ENCODE measurements at regions not wholly inside any gene's neighbourhood (a gene's known extent, or its start where the extent isn't known, plus 50 kb on each side); places are given as distances from the start of the nearest gene placed in this dataset.

DNA sequence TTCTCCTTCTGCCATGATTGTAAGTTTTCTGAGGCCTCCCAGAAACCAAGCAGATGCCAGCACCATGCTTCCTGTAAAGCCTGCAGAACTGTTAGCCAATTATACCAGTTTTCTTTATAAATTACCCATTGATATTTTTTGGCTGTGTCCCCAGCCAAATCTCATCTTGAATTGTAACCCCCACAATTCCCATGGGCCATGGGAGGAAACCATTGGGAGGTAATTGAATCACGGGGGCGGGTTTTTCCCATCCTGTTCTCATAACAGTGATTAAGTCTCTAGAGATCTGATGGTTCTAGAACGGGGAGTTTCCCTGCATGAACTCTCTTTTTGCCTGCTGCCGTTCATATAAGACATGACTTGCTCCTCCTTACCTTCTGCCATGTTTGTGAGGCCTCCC lies 788.5 kb downstream of the C6orf118 start:
- no peak for DNase-seq (ENCODE audit: low read depth in 4 of 4, low spot score in 3 of 4)

DNA sequence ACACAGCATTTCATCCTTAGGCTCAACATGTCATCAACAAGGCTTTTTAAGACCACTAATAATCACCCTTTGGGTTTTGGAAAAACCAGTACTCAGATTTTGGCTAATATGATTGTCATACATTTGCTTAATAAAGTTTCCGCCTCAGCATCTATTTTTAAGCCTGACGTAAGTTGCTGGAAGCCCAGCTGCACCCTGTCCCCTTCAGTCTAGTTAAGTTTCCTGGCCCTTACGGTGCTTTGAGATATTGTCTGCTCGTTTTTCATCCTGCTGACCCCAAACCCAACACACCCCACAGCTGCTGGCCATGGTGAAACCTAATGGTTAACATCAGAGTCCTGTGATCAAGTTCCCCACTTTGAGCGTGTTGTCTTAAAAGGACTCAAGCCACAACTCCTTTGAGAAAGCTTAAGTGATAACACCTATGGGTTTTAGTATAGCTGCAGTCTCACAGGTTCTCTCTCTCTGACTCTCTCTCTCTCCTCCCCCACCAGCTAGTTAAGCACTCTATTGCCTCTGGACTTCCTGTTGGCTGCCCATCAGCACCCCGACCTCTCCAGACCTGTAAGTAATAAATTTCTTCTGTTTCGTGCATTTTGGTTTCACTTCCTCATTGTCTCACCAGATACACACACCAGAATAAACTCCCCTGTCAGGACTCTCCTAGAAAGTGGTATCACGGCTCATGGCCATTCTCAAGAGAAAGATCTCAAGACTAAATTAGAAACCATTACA lies 802.0 kb downstream of the C6orf118 start:
- DNase-seq (ENCODE audit: low read depth in 4 of 4, low spot score in 3 of 4): peak; percentile 16 to 41 (median 22)

DNA sequence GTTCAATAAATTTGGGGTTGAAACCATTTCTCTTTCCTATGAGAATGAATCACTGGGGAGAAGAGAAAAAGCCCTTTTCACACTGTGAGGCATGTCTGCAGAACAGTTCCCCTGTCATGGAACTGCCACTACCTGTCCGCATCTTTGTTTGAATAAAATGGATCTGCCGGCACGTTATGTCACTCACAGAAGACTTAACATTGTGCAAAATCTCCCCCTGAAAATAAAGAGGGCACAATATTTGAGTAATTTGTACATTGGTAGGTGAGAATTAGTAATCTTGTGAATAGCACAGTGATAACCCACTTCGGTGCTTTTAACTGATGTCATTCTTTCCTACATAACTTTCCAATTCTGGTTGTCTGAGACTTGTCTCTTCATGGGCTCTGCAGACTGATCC lies 804.0 kb downstream of the C6orf118 start:
- no peak for DNase-seq (ENCODE audit: low read depth in 4 of 4, low spot score in 3 of 4)

DNA sequence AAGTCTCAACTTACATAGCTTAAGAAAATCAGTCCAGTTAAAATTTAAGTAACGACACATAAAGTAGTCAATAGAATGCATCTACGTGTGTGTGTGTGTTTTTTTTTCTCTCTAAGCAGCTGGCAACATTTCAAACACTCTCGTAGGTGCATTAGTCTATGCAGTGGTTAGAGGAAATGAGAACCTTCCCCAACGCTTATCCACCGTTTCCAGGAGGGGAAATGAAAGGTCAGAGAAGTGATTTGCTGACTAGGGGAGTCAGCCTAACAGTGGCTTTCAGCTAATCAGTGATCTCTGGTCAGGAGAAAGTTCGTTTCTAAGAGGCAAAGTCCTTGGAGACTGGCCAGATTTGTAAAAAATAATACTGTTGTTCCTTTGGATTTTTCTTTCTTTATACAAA lies 806.6 kb downstream of the C6orf118 start:
- DNase-seq (ENCODE audit: low read depth in 4 of 4, low spot score in 3 of 4): peak; percentile 0 to 28 (median 20)

DNA sequence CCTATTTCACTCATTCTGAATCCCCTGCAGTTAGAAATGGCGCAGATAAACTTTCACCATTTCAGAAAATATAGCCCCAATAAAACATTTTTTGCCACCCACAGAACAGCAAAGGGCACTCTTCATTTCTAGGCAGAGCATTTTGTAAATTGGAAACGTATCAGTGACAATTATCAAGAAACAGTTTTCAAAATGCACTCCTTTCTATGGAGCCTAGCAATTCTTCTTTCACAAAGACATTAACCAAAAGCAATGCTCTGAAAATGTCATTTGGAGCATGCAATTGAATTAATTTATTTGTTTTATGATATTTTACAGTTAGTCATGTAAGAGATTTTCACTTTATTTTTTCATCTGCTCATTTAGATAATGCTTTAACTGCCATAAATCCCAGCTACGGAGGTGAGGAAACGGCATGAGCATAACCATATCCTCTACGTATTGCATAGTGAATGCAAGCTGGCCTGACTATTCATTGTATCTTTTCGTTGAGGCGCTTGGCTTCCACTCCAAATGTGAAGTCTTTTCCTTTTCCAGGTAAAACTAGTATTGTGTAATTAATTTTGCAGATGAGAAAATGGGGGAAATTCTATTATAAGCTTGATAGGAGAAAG lies 813.4 kb downstream of the C6orf118 start:
- DNase-seq (ENCODE audit: low read depth in 4 of 4, low spot score in 3 of 4): no peak

DNA sequence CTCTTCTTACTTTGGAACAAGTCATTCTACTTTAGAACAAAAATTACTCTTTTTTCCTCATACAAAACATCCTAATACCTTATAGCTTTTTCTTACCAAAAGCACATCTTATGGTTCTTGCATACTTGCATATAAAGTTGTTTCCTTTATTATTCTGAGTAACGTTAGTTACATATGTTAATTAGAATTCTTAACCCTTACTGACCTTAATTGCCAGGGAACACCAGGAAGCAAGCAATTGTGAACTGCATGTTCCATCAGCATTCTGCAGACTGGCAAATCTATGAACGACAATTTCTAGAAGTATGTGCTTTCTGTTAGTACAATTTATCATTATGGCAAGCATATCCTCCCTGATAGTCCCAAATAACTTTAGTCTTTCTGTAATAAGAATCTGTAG lies 831.0 kb downstream of the C6orf118 start:
- DNase-seq (ENCODE audit: low read depth in 4 of 4, low spot score in 3 of 4): no peak

DNA sequence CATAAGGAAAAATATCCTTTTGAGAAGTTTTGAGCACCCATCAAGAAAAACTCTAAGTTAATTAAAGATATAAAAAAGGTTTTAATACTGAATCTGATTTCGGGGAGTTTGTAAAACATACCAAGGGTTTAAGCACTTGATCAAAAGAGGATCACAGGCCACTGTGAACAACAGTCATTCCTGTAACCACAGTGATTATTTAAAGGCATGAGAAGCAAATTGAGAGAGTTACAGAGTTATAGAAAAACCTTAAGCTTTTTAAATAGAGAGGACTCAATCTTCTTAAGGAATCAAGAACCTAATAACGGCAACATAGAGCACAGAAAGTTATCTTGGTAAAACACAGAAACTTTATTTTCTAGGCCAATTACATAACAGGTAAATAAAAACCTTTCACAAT lies 831.6 kb downstream of the C6orf118 start:
- no peak for DNase-seq (ENCODE audit: low read depth in 4 of 4, low spot score in 3 of 4)

DNA sequence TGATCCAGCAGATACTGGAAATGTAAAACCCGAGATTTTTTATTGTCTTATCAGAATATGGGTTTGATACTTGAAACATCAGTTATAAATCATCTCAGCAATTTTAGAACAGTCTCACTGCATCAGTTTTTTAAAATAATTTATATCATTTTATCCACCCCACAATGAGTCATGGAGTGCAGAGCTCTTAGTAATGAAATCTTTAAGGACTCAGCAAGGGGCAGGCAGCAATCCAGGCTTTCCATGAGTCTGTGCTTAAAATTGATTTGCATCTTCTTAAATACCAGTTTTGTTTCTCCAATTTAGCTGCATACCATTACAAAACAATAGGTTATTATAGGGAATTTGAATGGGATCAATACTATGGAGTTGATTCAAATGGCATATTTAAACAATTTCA lies 832.3 kb downstream of the C6orf118 start:
- DNase-seq (ENCODE audit: low read depth in 4 of 4, low spot score in 3 of 4): no peak

DNA sequence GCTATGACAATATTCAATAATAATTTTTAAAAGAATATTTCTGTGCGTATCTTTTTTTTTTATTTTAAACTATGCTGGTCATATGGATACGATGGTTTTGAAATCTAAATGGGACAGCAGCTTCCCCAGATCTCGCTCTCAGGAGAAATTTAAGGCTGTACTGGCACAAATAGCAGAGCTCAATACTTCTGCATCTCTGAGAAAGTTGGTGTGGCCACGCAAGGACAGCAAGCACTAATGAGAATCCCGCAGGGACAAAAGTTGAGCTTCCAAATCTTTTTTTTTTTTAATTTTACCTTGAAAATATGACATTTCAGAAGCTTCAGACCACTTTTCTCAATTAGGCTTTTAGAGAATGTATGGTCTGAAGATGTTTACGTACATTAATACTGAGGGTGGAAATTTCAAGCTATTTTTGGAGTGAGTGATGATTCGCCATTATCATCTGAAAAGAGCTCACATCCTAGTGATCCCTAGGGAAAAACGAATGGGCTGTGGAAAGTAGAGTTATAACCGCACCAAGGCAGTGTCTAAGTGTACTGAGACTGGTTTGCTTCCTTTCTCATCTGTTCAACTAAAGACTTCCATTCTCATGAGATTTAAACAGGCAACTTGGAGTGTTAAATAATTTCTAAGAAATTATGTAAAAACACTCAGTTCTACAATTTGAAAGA lies 840.0 kb downstream of the C6orf118 start:
- DNase-seq (ENCODE audit: low read depth in 4 of 4, low spot score in 3 of 4): no peak

DNA sequence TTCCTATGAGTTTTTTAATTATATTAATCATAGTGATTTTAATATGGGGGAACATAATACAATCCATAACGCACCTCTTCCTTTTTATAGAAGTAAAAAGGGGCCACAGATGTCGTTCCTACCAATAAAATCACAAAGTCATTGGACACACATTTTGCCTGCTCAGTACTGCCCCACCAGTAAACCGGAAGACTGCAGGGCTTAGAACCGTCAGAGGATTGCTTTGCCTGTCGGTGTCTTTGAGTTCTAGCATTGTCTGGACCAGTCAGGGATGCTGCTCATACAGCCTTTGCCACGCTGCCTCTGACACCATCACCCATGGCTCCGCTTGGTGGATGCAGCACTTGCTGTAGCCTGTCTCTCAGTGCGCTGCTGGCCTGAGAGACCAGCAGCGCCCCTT lies 853.6 kb downstream of the C6orf118 start:
- DNase-seq (ENCODE audit: low read depth in 4 of 4, low spot score in 3 of 4): no peak

DNA sequence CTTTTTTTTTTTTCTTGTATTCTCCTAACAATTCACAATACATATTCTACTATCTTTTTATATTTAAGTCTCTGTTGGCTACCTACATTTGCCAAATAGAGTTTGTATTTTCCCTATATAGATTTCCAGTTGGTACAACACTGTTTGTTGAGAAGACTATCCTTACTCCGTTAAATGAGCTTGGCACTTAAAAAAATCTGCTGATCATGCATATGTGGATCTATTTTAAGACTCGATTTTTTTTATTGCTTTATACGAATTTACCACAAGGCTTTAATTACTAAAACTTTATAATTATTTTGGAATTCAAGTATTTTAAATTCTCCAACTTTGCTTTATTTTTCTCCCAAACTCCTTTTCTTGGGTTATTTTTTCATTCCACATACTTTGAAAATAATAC lies 855.6 kb downstream of the C6orf118 start:
- DNase-seq (ENCODE audit: low read depth in 4 of 4, low spot score in 3 of 4): no peak

DNA sequence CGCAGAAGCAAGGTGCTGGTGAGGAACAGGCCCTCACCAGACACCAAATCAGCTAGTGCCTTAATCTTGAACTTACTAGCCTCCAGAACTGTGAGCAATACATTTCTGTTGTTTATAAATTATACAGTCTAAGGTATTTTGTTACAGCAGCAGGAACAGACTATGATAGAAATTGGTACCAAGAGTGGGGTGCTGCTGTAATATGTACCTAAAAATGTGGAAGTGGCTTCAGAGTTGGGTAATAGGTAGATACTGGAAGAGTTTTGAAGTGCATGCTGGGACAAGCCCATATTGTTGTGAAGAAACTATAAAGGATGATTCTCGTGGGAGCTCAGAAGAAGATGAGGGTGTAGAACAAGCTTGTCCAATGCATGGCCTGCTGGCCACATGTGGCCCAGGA lies 866.8 kb downstream of the C6orf118 start:
- DNase-seq (ENCODE audit: low read depth in 4 of 4, low spot score in 3 of 4): no peak

DNA sequence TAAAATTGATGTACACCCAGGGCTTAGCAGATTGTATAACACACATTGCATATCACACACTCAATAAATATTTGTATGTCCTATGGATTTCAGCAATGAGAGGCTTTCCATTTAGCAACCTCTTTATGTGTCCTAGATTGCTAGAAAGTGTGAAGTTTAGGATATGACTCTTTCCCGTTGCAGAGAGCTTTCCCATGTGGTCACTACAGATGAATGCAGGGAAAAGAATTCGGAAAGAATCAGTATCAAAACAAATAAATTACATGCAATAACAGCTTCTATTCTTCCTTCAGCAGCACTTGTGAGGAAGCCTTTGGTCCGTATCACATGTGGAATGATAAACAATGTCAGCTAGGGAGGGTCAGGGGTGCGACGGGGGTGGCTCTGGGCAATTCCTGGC lies 870.1 kb downstream of the C6orf118 start:
- DNase-seq (ENCODE audit: low read depth in 4 of 4, low spot score in 3 of 4): no peak

DNA sequence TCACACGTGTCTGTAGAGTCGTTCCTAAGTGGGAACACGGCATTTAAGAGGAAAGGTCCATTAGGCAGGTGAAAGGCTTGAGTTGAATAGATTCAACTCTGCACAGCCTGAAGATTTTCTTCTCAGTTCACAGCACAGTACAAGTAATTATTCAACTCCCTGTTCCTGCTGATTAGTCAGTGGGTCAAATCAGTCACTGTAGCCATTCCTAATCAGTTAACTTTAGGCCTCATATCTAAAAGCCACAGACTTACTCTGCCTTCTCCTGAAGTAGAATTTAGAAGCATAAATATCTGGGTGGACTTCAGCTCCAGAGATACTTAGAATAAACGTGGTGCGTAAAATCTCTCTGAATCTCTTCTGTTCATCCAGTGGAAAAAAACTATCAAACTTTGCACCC lies 872.4 kb downstream of the C6orf118 start:
- no peak for DNase-seq (ENCODE audit: low read depth in 4 of 4, low spot score in 3 of 4)

DNA sequence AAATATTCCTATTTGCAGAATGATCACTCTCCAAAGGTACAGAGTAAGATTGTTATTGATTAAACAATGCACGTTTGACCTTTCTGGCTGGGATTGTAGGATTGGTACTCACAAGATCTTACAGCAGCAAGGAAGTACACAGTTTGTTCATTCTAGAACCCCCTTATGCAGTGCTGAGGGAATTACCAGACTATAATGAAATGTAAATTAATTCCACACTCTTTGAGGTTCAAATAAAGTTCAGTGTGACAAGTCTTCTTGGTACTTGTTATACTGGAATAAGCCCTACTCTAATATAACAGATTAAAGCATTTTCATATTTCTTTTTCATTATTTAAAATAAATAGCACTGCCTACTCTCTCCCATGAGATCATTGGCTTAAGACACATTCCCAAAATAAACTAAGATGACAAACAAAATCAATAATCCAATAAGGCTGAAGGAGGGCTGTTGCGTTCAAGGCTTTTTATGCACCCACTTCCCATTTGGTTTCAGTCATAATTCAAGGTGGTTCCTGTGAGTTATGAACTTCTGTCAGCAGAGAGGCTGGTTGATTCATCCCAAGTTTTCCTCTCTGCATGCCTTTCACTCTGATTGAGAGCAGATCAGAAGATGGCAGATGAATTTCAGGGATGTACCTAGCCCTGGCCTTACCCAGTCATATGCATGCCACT lies 881.5 kb downstream of the C6orf118 start:
- no peak for DNase-seq (ENCODE audit: low read depth in 4 of 4, low spot score in 3 of 4)

DNA sequence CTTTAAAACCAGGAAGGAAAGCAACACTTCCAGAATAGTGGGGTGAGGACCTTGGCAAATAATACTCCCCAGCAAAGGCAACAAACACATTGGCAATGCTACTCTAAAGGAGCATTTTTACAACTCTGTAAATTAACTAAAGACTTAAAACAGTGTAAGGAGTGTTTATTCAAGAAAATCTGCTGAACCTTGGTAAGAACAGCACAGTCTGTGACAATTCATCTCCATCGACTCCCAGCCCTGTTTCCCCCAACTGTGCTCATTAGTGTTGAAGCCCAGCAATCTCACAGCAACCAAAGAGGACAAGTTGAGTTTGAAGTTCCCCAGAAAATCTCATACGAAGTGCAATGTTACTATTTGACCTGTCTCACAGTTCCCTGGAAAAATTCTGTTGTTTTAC lies 884.9 kb downstream of the C6orf118 start:
- no peak for DNase-seq (ENCODE audit: low read depth in 4 of 4, low spot score in 3 of 4)

DNA sequence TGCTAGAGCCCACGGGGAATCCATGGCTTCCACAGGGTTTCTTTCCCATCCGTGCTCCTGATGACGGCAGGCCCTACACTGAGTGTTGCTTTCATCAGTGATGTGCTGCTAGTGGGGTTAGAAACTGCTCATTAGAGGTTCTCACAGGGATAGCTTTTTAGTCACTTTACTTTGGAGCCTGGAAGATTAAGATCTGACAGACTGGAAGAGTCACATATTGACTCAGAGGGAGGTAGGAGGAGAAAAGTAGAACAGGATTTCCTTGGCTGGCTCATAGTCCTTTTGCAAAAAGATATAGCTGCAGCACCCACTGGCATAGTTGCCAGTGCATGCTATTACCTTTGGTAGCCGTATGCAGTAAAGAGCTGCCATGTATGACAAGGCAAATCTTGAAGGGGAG lies 890.3 kb downstream of the C6orf118 start:
- DNase-seq (ENCODE audit: low read depth in 4 of 4, low spot score in 3 of 4): no peak

DNA sequence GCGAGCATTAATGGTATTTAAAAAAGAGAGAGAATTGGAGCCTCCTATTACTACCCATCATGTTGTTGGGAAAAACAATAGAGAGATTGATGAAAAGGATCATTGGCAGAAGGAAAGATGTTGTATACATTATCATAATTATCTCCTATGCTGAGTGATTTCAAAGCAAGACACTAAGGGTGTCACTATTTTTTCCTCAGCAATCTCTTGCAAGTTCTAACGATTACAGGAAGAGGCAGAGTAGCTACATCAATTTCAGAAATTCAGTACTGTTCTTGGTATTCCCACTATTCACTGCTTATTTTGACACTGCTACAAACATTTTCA lies 891.2 kb downstream of the C6orf118 start:
- no peak for DNase-seq (ENCODE audit: low read depth in 4 of 4, low spot score in 3 of 4)

DNA sequence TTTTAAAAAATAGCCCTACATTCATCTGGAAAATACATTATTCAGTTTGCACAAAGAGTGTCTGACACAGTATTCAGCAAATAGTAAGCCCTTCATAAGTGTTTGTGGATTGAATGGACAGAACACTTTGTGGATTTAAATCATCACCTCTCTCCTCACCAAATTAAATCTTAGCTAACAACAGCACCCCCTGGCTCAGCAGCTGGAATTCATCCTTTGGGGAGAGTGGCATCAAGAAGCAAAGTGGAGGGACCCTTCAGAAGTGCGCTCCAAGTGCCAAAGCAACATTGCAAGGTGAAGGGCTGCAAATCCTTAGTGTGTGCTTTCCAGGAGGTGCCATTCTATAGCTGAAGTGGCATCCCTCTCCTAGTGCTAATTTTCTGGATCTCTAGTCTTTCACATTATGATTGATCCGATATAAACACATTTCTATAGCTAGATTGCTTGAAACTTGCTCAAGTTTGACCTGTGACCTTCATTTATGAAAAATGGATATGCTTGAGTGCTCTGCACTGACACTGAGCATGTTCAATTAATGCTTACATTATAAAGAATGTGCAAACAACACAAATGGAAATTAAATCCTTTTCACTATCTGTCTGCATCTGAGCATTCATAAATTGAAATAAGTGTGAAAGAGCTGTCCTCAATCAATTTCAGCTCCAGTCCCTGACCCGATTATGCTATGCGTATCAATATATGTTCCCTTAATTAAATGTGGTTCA lies 891.7 kb downstream of the C6orf118 start:
- DNase-seq (ENCODE audit: low read depth in 4 of 4, low spot score in 3 of 4): no peak

DNA sequence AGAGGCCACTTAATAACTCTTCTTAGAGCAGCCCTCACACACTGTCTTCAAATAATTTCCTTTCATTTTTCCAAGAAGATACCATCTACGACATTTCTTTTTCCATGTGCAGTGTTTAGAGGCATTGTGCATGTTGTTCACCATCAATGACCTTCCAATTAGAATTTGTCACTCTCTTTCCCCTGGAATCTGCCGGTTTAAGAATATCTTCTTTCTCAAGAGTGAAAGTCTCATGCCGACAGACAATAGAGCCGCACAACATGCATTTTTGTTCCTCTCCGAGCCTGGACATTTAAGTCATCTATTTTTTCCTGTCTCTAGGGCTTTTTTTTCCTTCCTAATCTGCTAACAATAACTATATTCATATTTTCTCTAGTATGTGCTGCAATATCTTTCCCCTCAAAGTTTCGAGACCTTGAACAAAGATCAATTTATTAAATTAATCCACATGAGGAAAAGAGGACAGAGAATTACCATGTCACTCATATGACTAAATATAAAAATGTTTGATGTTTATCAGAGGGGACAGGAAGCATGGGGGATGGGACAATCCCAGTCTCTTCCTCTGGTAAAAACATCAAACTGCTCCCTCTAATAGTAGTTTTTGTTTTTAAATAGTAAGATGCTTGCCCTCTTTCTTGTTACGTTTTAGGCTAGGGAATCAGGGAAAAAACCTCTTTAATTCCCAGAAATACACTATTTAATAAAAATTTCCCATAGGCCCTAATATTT lies 893.4 kb downstream of the C6orf118 start:
- no peak for DNase-seq (ENCODE audit: low read depth in 4 of 4, low spot score in 3 of 4)
